Osteoblast (primary cell): ENCODE measurements at regions not wholly inside any gene's neighbourhood (a gene's known extent, or its start where the extent isn't known, plus 50 kb on each side); places are given as distances from the start of the nearest gene placed in this dataset.

ENCODE experiments used
- DNase-seq: peaks from one replicate; pipeline ENCODE4 v3.0.0; 2011; ENCODE audit warnings: low spot score, mixed read lengths; ENCODE audit not compliant: insufficient read length; ENCODE audit errors: missing footprints
- H2AFZ ChIP-seq: 2 replicates; pipeline ENCODE4 v1.6.0; 2011; ENCODE audit warnings: mild to moderate bottlenecking, low read length
- H3K27ac ChIP-seq: 2 replicates; pipeline ENCODE4 v1.5.1; 2011; ENCODE audit warnings: mild to moderate bottlenecking, low read depth, low read length, moderate library complexity
- H3K27me3 ChIP-seq: 2 replicates; pipeline ENCODE4 v1.6.0; 2012; ENCODE audit warnings: mild to moderate bottlenecking, control low read depth, inconsistent platforms, low read length, moderate library complexity; ENCODE audit not compliant: insufficient read depth
- H3K36me3 ChIP-seq: 2 replicates; pipeline ENCODE4 v1.5.1; 2011; ENCODE audit warnings: mild to moderate bottlenecking, low read length, control low read depth, moderate library complexity; ENCODE audit not compliant: insufficient read depth
- H3K4me1 ChIP-seq: 2 replicates; pipeline ENCODE4 v1.5.1; 2011; ENCODE audit warnings: mild to moderate bottlenecking, low read length, control low read depth, moderate library complexity; ENCODE audit not compliant: insufficient read depth
- H3K4me2 ChIP-seq: 2 replicates; pipeline ENCODE4 v1.6.0; 2011; ENCODE audit warnings: mild to moderate bottlenecking, low read length; ENCODE audit not compliant: insufficient read depth
- H3K4me3 ChIP-seq: fragments of 200-600 bp; sonication (generic); 3 replicates; pipeline ENCODE4 v1.5.1; 2012; ENCODE audit warnings: mild to moderate bottlenecking, low read length, inconsistent platforms; ENCODE audit not compliant: insufficient read depth
- H3K79me2 ChIP-seq: 2 replicates; pipeline ENCODE4 v1.6.0; 2012; ENCODE audit warnings: mild to moderate bottlenecking, low read length, control low read depth, inconsistent platforms; ENCODE audit not compliant: insufficient read depth
- H3K9me3 ChIP-seq: 2 replicates; pipeline ENCODE4 v1.5.1; 2011; ENCODE audit warnings: low read depth, low read length, control low read depth
- H4K20me1 ChIP-seq: 2 replicates; pipeline ENCODE4 v1.6.0; 2012; ENCODE audit warnings: mild to moderate bottlenecking, low read length, control low read depth; ENCODE audit not compliant: insufficient read depth
- CTCF ChIP-seq: IDR thresholded peaks from 2 replicates; pipeline ENCODE4 v1.5.1; 2011; ENCODE audit warnings: mild to moderate bottlenecking, low read depth, low read length, moderate library complexity; ENCODE audit errors: extremely low read depth

- no peak for TF ChIP-seq CTCF
- Histone ChIP-seq H3K79me2 (no peaks in the 10 kb centered on the region), H3K27ac (no peak overlapping the region), H3K9me3 (peaks cover 9% of the 10 kb centered on the region), H3K27me3 (no peaks in the 10 kb centered on the region), H4K20me1 (no peaks in the 10 kb centered on the region), H3K4me2 (no peak overlapping the region), H3K4me3 (no peak overlapping the region), H3K4me1 (no peaks in the 10 kb centered on the region), H2AFZ (no peak overlapping the region), H3K36me3 (no peaks in the 10 kb centered on the region)
- peak; percentile 83 for DNase-seq
These were observed 103.8 kb downstream of the PDGFA start for GRCh38 chr7:415646-416525.

GRCh38 chr7:416761-417624, 102.7 kb downstream of the PDGFA start:
- H3K4me1 ChIP-seq = no peaks in the 10 kb centered on the region
- peaks cover 9% of the 10 kb centered on the region for H3K9me3 ChIP-seq
- TF ChIP-seq CTCF = no peak
- H3K27ac ChIP-seq = no peak overlapping the region
- H2AFZ ChIP-seq = no peak overlapping the region
- no peak overlapping the region for H3K4me2 ChIP-seq
- no peaks in the 10 kb centered on the region for H3K27me3 ChIP-seq
- peak; percentile 81 for DNase-seq
- H3K36me3 ChIP-seq = no peaks in the 10 kb centered on the region
- H4K20me1 ChIP-seq = no peaks in the 10 kb centered on the region
- no peak overlapping the region for H3K4me3 ChIP-seq
- no peaks in the 10 kb centered on the region for H3K79me2 ChIP-seq

- H3K4me3 ChIP-seq = no peak overlapping the region
- no peaks in the 10 kb centered on the region for H3K27me3 ChIP-seq
- H3K79me2 ChIP-seq = no peaks in the 10 kb centered on the region
- H3K4me1 ChIP-seq = no peaks in the 10 kb centered on the region
- TF ChIP-seq CTCF = no peak
- no peaks in the 10 kb centered on the region for H3K36me3 ChIP-seq
- peaks cover 9% of the 10 kb centered on the region for H3K9me3 ChIP-seq
- no peaks in the 10 kb centered on the region for H4K20me1 ChIP-seq
- H2AFZ ChIP-seq = no peak overlapping the region
- DNase-seq = no peak
- no peak overlapping the region for H3K4me2 ChIP-seq
- no peak overlapping the region for H3K27ac ChIP-seq
These were observed 102.1 kb downstream of the PDGFA start for GRCh38 chr7:417625-417889.
